CD14-positive monocyte (primary cell): ENCODE measurements at regions not wholly inside any gene's neighbourhood (a gene's known extent, or its start where the extent isn't known, plus 50 kb on each side); places are given as distances from the start of the nearest gene placed in this dataset.
"Not testable (repeated sequence)": the region's sequence is repeated elsewhere in the genome, so short reads cannot be mapped to it uniquely, and the experiment has no call there.

Experiments
- DNase-seq, 3 donors: peaks; one replicate each; pipeline ENCODE4 v3.0.0-alpha.2; 2011 to 2022
- H2AFZ ChIP-seq: 2 replicates; pipeline ENCODE4 v1.6.0; 2012; ENCODE audit warnings: mild to moderate bottlenecking, low read depth, low read length, inconsistent platforms; ENCODE audit not compliant: insufficient read depth, poor library complexity, severe bottlenecking
- H3K27ac ChIP-seq, 2 donors: 1 replicate in 1 of 2; 2 replicates in 1 of 2; pipeline ENCODE4 v1.5.1; 2012 to 2013; ENCODE audit warnings: low read length in 2 of 2, control low read depth in 1 of 2, inconsistent platforms in 1 of 2, low read depth in 1 of 2, mild to moderate bottlenecking in 1 of 2
- H3K27me3 ChIP-seq, 2 donors: one replicate each; pipeline versions ENCODE4 v1.6.0 to v1.6.1; 2011 to 2013; ENCODE audit warnings: low read length in 2 of 2; ENCODE audit not compliant: control insufficient read depth in 2 of 2, insufficient read depth in 2 of 2
- H3K36me3 ChIP-seq, 2 donors: replicated peaks in 1 of 2; 1 replicate in 1 of 2; 2 replicates in 1 of 2; pipeline versions ENCODE4 v1.5.1 to v1.6.1; 2012 to 2013; ENCODE audit warnings: low read length in 2 of 2, control low read depth in 1 of 2, inconsistent platforms in 1 of 2, mild to moderate bottlenecking in 1 of 2; ENCODE audit not compliant: insufficient read depth in 2 of 2, control insufficient read depth in 1 of 2
- H3K4me1 ChIP-seq, 2 donors: 1 replicate in 1 of 2; 2 replicates in 1 of 2; pipeline versions ENCODE4 v1.5.1 to v1.6.1; 2012 to 2013; ENCODE audit warnings: low read length in 2 of 2, control low read depth in 1 of 2, inconsistent platforms in 1 of 2, mild to moderate bottlenecking in 1 of 2, moderate library complexity in 1 of 2; ENCODE audit not compliant: insufficient read depth in 2 of 2, control insufficient read depth in 1 of 2
- H3K4me2 ChIP-seq: replicated peaks from 2 replicates; pipeline ENCODE3; 2012; ENCODE audit warnings: low read length, moderate library complexity, mild to moderate bottlenecking; ENCODE audit not compliant: poor library complexity, severe bottlenecking; ENCODE audit errors: extremely low read depth
- H3K4me3 ChIP-seq, 3 experiments: fragments of 200-600 bp in 1 of 3; sonication (generic) in 1 of 3; replicated peaks in 1 of 3; 1 replicate in 2 of 3; 2 replicates in 1 of 3; pipeline ENCODE4 v1.5.1; 2011 to 2013; ENCODE audit warnings: low read length in 3 of 3, mild to moderate bottlenecking in 3 of 3, control low read depth in 2 of 3, low read depth in 2 of 3, inconsistent platforms in 1 of 3, moderate library complexity in 1 of 3
- H3K79me2 ChIP-seq: 2 replicates; pipeline ENCODE4 v1.6.0; 2012; ENCODE audit warnings: mild to moderate bottlenecking, control low read depth, inconsistent platforms, low read length, moderate library complexity; ENCODE audit not compliant: insufficient read depth
- H3K9ac ChIP-seq: 2 replicates; pipeline ENCODE4 v1.6.0; 2017; ENCODE audit warnings: low read length, mild to moderate bottlenecking; ENCODE audit not compliant: insufficient read depth, poor library complexity, severe bottlenecking
- H3K9me3 ChIP-seq, 2 donors: replicated peaks in 1 of 2; 1 replicate in 1 of 2; 2 replicates in 1 of 2; pipeline versions ENCODE4 v1.5.1 to v1.6.1; 2012 to 2013; ENCODE audit warnings: low read length in 2 of 2, control low read depth in 1 of 2; ENCODE audit not compliant: control insufficient read depth in 1 of 2, insufficient read depth in 1 of 2
- H4K20me1 ChIP-seq: 2 replicates; pipeline ENCODE4 v1.6.0; 2012; ENCODE audit warnings: mild to moderate bottlenecking, low read length, control low read depth, moderate library complexity; ENCODE audit not compliant: insufficient read depth
- H3K27ac Mint-ChIP-seq, 7 donors: one replicate each; pipeline ENCODE4 v1.8.0; 2020; ENCODE audit warnings: mild to moderate bottlenecking in 7 of 7, mixed read lengths in 7 of 7, moderate library complexity in 6 of 7, inconsistent platforms in 2 of 7
- H3K27me3 Mint-ChIP-seq, 3 donors: one replicate each; pipeline ENCODE4 v1.8.0; 2021 to 2022; ENCODE audit warnings: low read depth in 3 of 3, mild to moderate bottlenecking in 3 of 3, mixed read lengths in 3 of 3, moderate library complexity in 3 of 3, inconsistent platforms in 1 of 3
- H3K36me3 Mint-ChIP-seq, 2 donors: one replicate each; pipeline ENCODE4 v1.8.0; 2020; ENCODE audit warnings: mixed read lengths in 2 of 2, inconsistent platforms in 1 of 2, mild to moderate bottlenecking in 1 of 2
- H3K4me1 Mint-ChIP-seq: one replicate; pipeline ENCODE4 v1.8.0; 2020; ENCODE audit warnings: mild to moderate bottlenecking, mixed read lengths
- H3K4me3 Mint-ChIP-seq, 2 donors: one replicate each; pipeline ENCODE4 v1.8.0; 2020; ENCODE audit warnings: mild to moderate bottlenecking in 2 of 2, mixed read lengths in 2 of 2, moderate library complexity in 1 of 2
- H3K9me3 Mint-ChIP-seq, 7 donors: one replicate each; pipeline ENCODE4 v1.8.0; 2020 to 2022; ENCODE audit warnings: mixed read lengths in 7 of 7, mild to moderate bottlenecking in 6 of 7, moderate library complexity in 6 of 7, inconsistent platforms in 2 of 7
- WGBS: methylation state at CpG from one replicate; pipeline ENCODE4 v1.1.5; 2013; ENCODE audit warnings: missing lambda C conversion rate; ENCODE audit not compliant: insufficient coverage; 5-methylcytosine and 5-hydroxymethylcytosine counted together
- intact Hi-C, 2 donors: fragments of 100-400 bp; cut with micrococcal nuclease; formaldehyde crosslinking; loops; one replicate each; pipeline versions ENCODE4 v1.15.0 to v1.15.1; 2023

DNA sequence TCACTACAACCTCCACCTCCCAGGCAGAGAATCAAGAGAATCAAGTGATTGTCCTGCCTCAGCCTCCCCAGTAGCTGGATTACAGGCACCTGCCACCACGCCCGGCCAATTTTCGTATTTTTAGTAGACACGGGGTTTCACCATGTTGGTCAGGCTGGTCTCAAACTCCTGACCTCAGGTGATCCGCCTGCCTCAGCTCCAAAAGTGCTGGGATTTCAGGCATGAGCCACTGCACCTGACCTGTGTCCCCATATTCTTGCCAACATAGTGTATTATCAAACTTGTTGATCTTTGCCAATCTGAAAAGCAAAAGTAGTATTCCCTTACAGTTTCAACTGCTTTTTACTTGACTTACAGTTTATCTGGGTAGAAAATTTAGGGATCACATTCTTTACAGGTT is 101.7 kb downstream of the SPDYE17 start:
- H3K4me3 ChIP-seq, H3K27me3 ChIP-seq, DNase-seq, H3K9ac ChIP-seq, H3K36me3 ChIP-seq, intact Hi-C loops, H3K4me3 Mint-ChIP-seq, H3K9me3 ChIP-seq, H3K9me3 Mint-ChIP-seq, H3K27ac Mint-ChIP-seq, H3K27me3 Mint-ChIP-seq, H4K20me1 ChIP-seq, H3K4me2 ChIP-seq, H3K4me1 ChIP-seq, H3K27ac ChIP-seq, H3K79me2 ChIP-seq, H3K36me3 Mint-ChIP-seq, H2AFZ ChIP-seq, H3K4me1 Mint-ChIP-seq: not testable (repeated sequence)
- WGBS, result 94% methylated on average over 4 of the region's 5 CpGs

GRCh38 chr7:76928751-76929150 is 103.4 kb downstream of the SPDYE17 start:
- H2AFZ ChIP-seq, H3K4me1 ChIP-seq, H3K9ac ChIP-seq, H3K79me2 ChIP-seq, H3K4me3 Mint-ChIP-seq, H3K4me1 Mint-ChIP-seq, intact Hi-C loops, H3K4me3 ChIP-seq, H3K9me3 Mint-ChIP-seq, H3K4me2 ChIP-seq, H4K20me1 ChIP-seq, H3K36me3 Mint-ChIP-seq, H3K27ac ChIP-seq, DNase-seq, H3K27me3 ChIP-seq, H3K9me3 ChIP-seq, H3K36me3 ChIP-seq, H3K27ac Mint-ChIP-seq: not testable (repeated sequence)
- no CpG with 5 or more reads among the region's 4 CpGs for WGBS
- peaks cover 0 to 10% (median 4%) of the 10 kb centered on the region in 3 donors for H3K27me3 Mint-ChIP-seq

- intact Hi-C loops, H3K27ac ChIP-seq, H3K79me2 ChIP-seq, H2AFZ ChIP-seq, DNase-seq, H3K27me3 ChIP-seq, H3K4me3 ChIP-seq, H3K27ac Mint-ChIP-seq, H3K9me3 Mint-ChIP-seq, H3K9ac ChIP-seq, H3K4me1 ChIP-seq, H3K36me3 ChIP-seq, H3K4me3 Mint-ChIP-seq, H3K4me1 Mint-ChIP-seq, H3K36me3 Mint-ChIP-seq, H3K9me3 ChIP-seq, H3K4me2 ChIP-seq, H4K20me1 ChIP-seq: not testable (repeated sequence)
- peaks cover 0 to 11% (median 4%) of the 10 kb centered on the region in 3 donors for H3K27me3 Mint-ChIP-seq
- no CpG with 5 or more reads among the region's 3 CpGs for WGBS
Observed at GRCh38 chr7:76927741-76928393, 104.3 kb downstream of the SPDYE17 start.

GRCh38 chr7:76926416-76926815 is 105.7 kb downstream of the SPDYE17 start:
- not testable (repeated sequence) for H3K4me1 Mint-ChIP-seq

More at GRCh38 chr7:76926416-76926815, 105.7 kb downstream of the SPDYE17 start:
- H3K4me3 ChIP-seq, H3K4me2 ChIP-seq, H3K79me2 ChIP-seq, intact Hi-C loops, H2AFZ ChIP-seq, H3K27me3 ChIP-seq, H3K36me3 ChIP-seq, H4K20me1 ChIP-seq, DNase-seq, H3K27ac Mint-ChIP-seq, H3K9ac ChIP-seq, H3K4me3 Mint-ChIP-seq, H3K36me3 Mint-ChIP-seq, H3K4me1 ChIP-seq, H3K9me3 ChIP-seq, H3K27ac ChIP-seq, H3K9me3 Mint-ChIP-seq: not testable (repeated sequence)
- H3K27me3 Mint-ChIP-seq, result peaks cover 0 to 11% (median 7%) of the 10 kb centered on the region in 3 donors
